ENCODE measurements at regions not wholly inside any gene's neighbourhood (a gene's known extent, or its start where the extent isn't known, plus 50 kb on each side); places are given as distances from the start of the nearest gene placed in this dataset.

GRCh38 chr5:28483327-28484025 lies 1445.1 kb upstream of the CDH9 start:
- Histone ChIP-seq H3K9me3 (no peaks in the 10 kb centered on the region), H3K36me3 (no peaks in the 10 kb centered on the region), H3K27me3 (no peaks in the 10 kb centered on the region), H3K4me3 (no peak overlapping the region)
- DNase-seq, result no peak

DNA sequence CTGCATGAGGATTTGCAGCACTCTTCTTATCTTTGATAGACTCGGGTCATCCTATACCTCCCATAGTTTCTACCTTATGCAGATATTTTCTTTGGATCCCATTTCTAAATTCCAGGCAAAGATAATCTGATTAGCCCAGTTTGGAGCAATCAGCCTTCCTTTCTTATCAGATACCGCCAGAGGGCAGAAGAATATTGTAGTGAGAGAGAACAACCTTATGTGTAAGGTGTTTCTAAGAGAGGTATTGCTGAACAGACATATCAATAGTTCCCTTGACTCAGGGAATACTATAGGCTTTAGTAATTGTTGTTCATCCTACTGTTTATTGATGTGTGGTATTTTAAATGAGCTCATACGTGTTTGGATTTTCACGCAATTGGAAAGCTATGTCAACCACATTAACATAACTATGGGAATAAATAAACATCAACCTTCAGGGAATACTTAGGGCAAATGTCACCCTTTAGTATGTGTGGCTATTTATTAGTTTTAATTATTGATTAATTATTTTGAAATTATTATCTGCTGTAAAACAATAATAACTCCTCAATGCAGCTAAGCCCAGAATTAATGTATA lies 1435.2 kb upstream of the CDH9 start:
- Histone ChIP-seq H3K27me3 (no peaks in the 10 kb centered on the region), H3K4me3 (no peak overlapping the region), H3K9me3 (no peaks in the 10 kb centered on the region), H3K36me3 (no peaks in the 10 kb centered on the region)
- no peak for DNase-seq

DNA sequence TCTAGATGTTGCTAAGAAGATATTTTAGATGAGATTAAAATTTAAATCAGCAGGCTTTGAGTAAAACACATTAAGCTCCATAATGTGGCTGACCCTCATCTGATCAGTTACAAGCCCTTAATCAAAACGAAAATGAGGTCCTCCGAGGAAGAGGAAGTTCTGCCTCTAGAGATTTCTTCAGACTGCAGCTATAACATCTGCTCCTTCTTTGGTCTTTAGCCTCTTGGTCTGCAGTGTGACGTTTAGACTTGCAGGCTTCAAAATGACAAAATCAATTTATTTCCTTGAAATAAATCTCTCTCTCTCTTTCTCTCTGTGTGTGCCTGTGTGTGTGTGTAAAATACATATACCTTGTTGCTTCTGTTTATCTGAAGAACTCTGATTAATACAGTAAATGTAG lies 1429.8 kb upstream of the CDH9 start:
- Histone ChIP-seq H3K4me3 (peak overlapping the region; percentile 4; the same call in 1 of the 2 replicates), H3K9me3 (no peaks in the 10 kb centered on the region), H3K36me3 (no peaks in the 10 kb centered on the region), H3K27me3 (no peaks in the 10 kb centered on the region)
- DNase-seq, result no peak

DNA sequence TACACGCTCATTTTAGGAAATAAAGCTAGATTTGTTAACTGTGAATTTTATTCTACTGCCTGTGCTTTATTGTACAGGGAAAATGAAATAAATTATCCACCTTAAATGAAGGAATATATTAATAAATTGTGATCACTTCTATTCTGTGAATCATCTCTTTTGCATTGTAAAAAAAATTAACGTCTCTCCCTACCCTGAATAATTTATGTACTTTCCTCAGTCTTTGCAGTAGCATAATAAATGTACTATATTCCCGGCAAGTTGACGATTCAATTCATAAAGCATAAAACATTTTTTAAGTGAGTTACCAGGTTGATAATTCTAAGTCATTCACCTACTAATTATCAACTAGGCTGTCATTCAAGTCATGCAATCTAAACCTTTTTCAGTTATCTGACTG lies 1425.3 kb upstream of the CDH9 start:
- DNase-seq, result no peak
- H3K27me3 ChIP-seq, result no peaks in the 10 kb centered on the region
- no peaks in the 10 kb centered on the region for H3K9me3 ChIP-seq
- no peak overlapping the region for H3K4me3 ChIP-seq
- no peaks in the 10 kb centered on the region for H3K36me3 ChIP-seq

- DNase-seq, result no peak
- Histone ChIP-seq H3K9me3 (no peaks in the 10 kb centered on the region), H3K27me3 (no peaks in the 10 kb centered on the region), H3K4me3 (no peak overlapping the region), H3K36me3 (no peaks in the 10 kb centered on the region)
These were observed 1413.1 kb upstream of the CDH9 start for GRCh38 chr5:28451483-28451882.

- H3K27me3 ChIP-seq, result no peaks in the 10 kb centered on the region
- H3K36me3 ChIP-seq, result no peaks in the 10 kb centered on the region
- H3K9me3 ChIP-seq, result no peaks in the 10 kb centered on the region
- DNase-seq, result no peak
- H3K4me3 ChIP-seq, result no peak overlapping the region
These were observed 1412.6 kb upstream of the CDH9 start for GRCh38 chr5:28450997-28451396.

- DNase-seq, result no peak
- Histone ChIP-seq H3K9me3 (no peaks in the 10 kb centered on the region), H3K36me3 (no peaks in the 10 kb centered on the region), H3K4me3 (no peak overlapping the region), H3K27me3 (no peaks in the 10 kb centered on the region)
These were observed 1410.4 kb upstream of the CDH9 start for GRCh38 chr5:28448791-28449190.

- Histone ChIP-seq H3K4me3 (no peak overlapping the region), H3K27me3 (no peaks in the 10 kb centered on the region)
- DNase-seq, result no peak
These were observed 1392.3 kb upstream of the CDH9 start for GRCh38 chr5:28430565-28431178.

GRCh38 chr5:28421141-28421540 lies 1382.8 kb upstream of the CDH9 start:
- no peaks in the 10 kb centered on the region for H3K27me3 ChIP-seq
- no peak for DNase-seq
- H3K36me3 ChIP-seq, result no peaks in the 10 kb centered on the region
- no peak overlapping the region for H3K4me3 ChIP-seq
- peaks cover 3% of the 10 kb centered on the region; the same call in 1 of the 2 replicates for H3K9me3 ChIP-seq

More at GRCh38 chr5:28430565-28431178, 1392.3 kb upstream of the CDH9 start:
- H3K36me3 ChIP-seq, result no peaks in the 10 kb centered on the region
- no peaks in the 10 kb centered on the region for H3K9me3 ChIP-seq

- no peak overlapping the region for H3K4me3 ChIP-seq
- H3K27me3 ChIP-seq, result no peaks in the 10 kb centered on the region
- no peaks in the 10 kb centered on the region for H3K36me3 ChIP-seq
- no peak for DNase-seq
- H3K9me3 ChIP-seq, result peaks cover 3% of the 10 kb centered on the region; the same call in 1 of the 2 replicates
These were observed 1377.5 kb upstream of the CDH9 start for GRCh38 chr5:28415791-28416443.

GRCh38 chr5:28414619-28415018 lies 1376.2 kb upstream of the CDH9 start:
- DNase-seq, result no peak
- Histone ChIP-seq H3K36me3 (no peaks in the 10 kb centered on the region), H3K9me3 (peaks cover 3% of the 10 kb centered on the region; the same call in 1 of the 2 replicates), H3K4me3 (no peak overlapping the region), H3K27me3 (no peaks in the 10 kb centered on the region)

- Histone ChIP-seq H3K27me3 (no peaks in the 10 kb centered on the region), H3K36me3 (no peaks in the 10 kb centered on the region), H3K9me3 (no peaks in the 10 kb centered on the region), H3K4me3 (no peak overlapping the region)
- no peak for DNase-seq
These were observed 1370.3 kb upstream of the CDH9 start for GRCh38 chr5:28408651-28409050.

DNA sequence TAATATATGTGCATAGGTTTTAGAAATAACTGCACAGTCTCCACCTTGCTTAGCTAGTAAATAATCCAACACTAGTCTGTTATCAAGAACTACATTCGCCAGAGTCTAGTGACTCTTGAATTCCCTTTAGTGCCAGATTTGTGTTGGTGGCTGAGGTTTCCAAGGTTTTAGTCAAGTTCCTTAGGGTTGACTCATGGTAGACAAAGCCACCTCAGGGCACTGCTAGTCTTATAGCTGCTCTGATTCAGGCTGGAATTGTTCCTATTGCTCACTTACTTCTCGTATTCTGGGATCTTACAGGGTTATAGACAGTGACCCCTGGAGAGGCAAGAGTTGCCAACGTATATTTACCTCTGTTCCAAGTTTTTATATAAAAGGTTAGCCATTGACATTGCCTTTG lies 1369.8 kb upstream of the CDH9 start:
- Histone ChIP-seq H3K27me3 (no peaks in the 10 kb centered on the region), H3K36me3 (no peaks in the 10 kb centered on the region), H3K9me3 (no peaks in the 10 kb centered on the region), H3K4me3 (no peak overlapping the region)
- DNase-seq, result peak; percentile 68

- H3K4me3 ChIP-seq, result no peak overlapping the region
- H3K27me3 ChIP-seq, result no peaks in the 10 kb centered on the region
- no peaks in the 10 kb centered on the region for H3K9me3 ChIP-seq
- DNase-seq, result no peak
- H3K36me3 ChIP-seq, result no peaks in the 10 kb centered on the region
These were observed 1366.1 kb upstream of the CDH9 start for GRCh38 chr5:28404363-28405071.

DNA sequence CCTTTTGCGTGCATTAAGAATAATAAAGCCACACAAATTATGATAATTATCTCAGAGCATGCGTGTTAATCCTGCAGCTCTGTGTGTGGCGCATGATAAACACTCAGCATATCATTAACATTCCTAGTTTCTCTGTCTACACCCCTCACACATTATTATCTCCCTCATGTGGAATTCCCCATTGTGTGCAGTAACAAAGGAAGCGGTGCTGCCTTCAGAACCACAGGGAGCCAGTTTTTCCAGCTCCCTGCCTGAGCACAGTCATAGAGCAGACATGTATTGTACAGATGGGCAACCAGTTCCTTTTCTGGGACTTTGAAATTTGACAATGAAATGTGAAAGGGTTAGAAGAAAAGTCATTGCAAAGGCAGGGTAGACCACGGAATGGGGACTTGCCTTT lies 1365.5 kb upstream of the CDH9 start:
- H3K36me3 ChIP-seq, result no peaks in the 10 kb centered on the region
- no peaks in the 10 kb centered on the region for H3K27me3 ChIP-seq
- H3K4me3 ChIP-seq, result no peak overlapping the region
- no peak for DNase-seq
- H3K9me3 ChIP-seq, result no peaks in the 10 kb centered on the region

- H3K36me3 ChIP-seq, result no peaks in the 10 kb centered on the region
- H3K4me3 ChIP-seq, result no peak overlapping the region
- no peak for DNase-seq
- H3K9me3 ChIP-seq, result no peaks in the 10 kb centered on the region
- no peaks in the 10 kb centered on the region for H3K27me3 ChIP-seq
These were observed 1364.4 kb upstream of the CDH9 start for GRCh38 chr5:28402590-28403301.

All from MG63 (cell line).